ENCODE measurements at regions not wholly inside any gene's neighbourhood (a gene's known extent, or its start where the extent isn't known, plus 50 kb on each side); places are given as distances from the start of the nearest gene placed in this dataset.

GRCh38 chr1:240033406-240033805 is 58.3 kb upstream of the FMN2 start (continued):
- no peak for TF ChIP-seq REST (IDR thresholded peaks at IDR 0.05; ENCODE audit: unreplicated experiment)
- no peak for TF ChIP-seq NANOG (IDR thresholded peaks at IDR 0.05; ENCODE audit: borderline replicate concordance)
- no peak for TF ChIP-seq EZH2phosphoT487 (IDR thresholded peaks at IDR 0.05; ENCODE audit: unreplicated experiment)
- no peak for TF ChIP-seq ZNF114 (CRISPR knock-in tag; IDR thresholded peaks at IDR 0.05)
- TF ChIP-seq STAT1 (IDR thresholded peaks at IDR 0.05; ENCODE audit: unreplicated experiment) = no peak
- TF ChIP-seq CREB1 (CRISPR knock-in tag; IDR thresholded peaks at IDR 0.05; ENCODE audit: low read depth) = no peak
- no peak for TF ChIP-seq CTCF (conservative IDR thresholded peaks at IDR 0.05; ENCODE audit: low read depth in 2 of 2)
- no peak for TF ChIP-seq ZNF331 (CRISPR knock-in tag; IDR thresholded peaks at IDR 0.05; ENCODE audit: low read depth)

GRCh38 chr1:240036526-240036925 is 55.2 kb upstream of the FMN2 start:
- H4K20me1 ChIP-seq (replicated peaks; ENCODE audit: insufficient read depth) = no peaks in the 10 kb centered on the region
- Mint-ChIP-seq H3K27me3 (ENCODE audit: insufficient read depth, low read depth, poor library complexity) (no peaks in the 10 kb centered on the region), H3K36me3 (ENCODE audit: low read depth) (no peaks in the 10 kb centered on the region), H3K9me3 (peaks cover 9% of the 10 kb centered on the region; the same call in 2 of the 3 replicates), H3K4me1 (peaks cover 6% of the 10 kb centered on the region; the same call in 2 of the 3 replicates), H3K27ac (no peak overlapping the region), H3K4me3 (no peak overlapping the region)
- no peak overlapping the region for H3K4me3 ChIP-seq
- no peak for TF ChIP-seq ZNF462 (CRISPR knock-in tag; IDR thresholded peaks at IDR 0.05)
- no peak for TF ChIP-seq CREB1 (CRISPR knock-in tag; IDR thresholded peaks at IDR 0.05; ENCODE audit: low read depth)
- no peak for TF ChIP-seq EZH2 (IDR thresholded peaks at IDR 0.05; ENCODE audit: low read depth, unreplicated experiment)
- TF ChIP-seq ETS1 (IDR thresholded peaks at IDR 0.05) = no peak
- TF ChIP-seq POLR2AphosphoS5 (IDR thresholded peaks at IDR 0.05; ENCODE audit: low read depth) = no peak
- no peak for TF ChIP-seq STAT1 (IDR thresholded peaks at IDR 0.05; ENCODE audit: unreplicated experiment)
- ATAC-seq (no peak), DNase-seq (ENCODE audit: low spot score) (no peak)
- H3K27me3 ChIP-seq (ENCODE audit: insufficient read depth) = no peaks in the 10 kb centered on the region
- no peak overlapping the region for H2AFZ ChIP-seq
- no peaks in the 10 kb centered on the region for H3K4me1 ChIP-seq (ENCODE audit: insufficient read depth)
- no peaks in the 10 kb centered on the region for H3K79me2 ChIP-seq (replicated peaks; ENCODE audit: insufficient read depth)
- H3K9me2 ChIP-seq (ENCODE audit: insufficient read depth) = no peaks in the 10 kb centered on the region
- H3K36me3 ChIP-seq (ENCODE audit: insufficient read depth) = no peaks in the 10 kb centered on the region
- H3F3A ChIP-seq (replicated peaks; ENCODE audit: low read depth) = no peaks in the 10 kb centered on the region
- H3K27ac ChIP-seq (ENCODE audit: low read depth) = no peak overlapping the region
- no peak overlapping the region for H3K4me2 ChIP-seq

All from GM23338 (cell line).